ENCODE measurements at regions not wholly inside any gene's neighbourhood (a gene's known extent, or its start where the extent isn't known, plus 50 kb on each side); places are given as distances from the start of the nearest gene placed in this dataset.

DNA sequence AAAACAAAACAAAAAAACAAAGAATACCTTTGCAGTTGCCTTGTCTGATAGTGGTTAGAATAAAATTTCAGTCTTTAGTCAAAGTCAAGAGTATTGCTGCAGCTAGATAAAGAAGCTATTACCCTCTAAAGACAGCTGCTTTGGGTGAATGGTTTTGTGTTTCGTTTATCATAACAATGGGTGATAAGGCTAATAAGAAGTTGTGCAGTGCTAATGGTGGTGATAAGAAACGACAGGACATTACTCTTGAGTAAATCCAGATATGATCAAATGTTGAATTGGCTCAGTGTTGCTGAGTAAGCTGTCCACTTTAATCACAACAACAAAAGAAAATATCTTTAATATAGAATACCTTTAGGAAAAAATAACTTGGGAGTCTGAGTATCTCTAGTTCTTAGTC lies 1825.3 kb downstream of the SLITRK5 start:
- Histone ChIP-seq H3K4me1 (no peaks in the 10 kb centered on the region), H3K9me3 (no peaks in the 10 kb centered on the region), H3K36me3 (no peaks in the 10 kb centered on the region), H3K27me3 (no peaks in the 10 kb centered on the region), H3K27ac (no peak overlapping the region), H3K4me3 (no peak overlapping the region)
- intact Hi-C loops (cut with DNase I): no loop called here
- WGBS, 2 donors: 40 to 45% methylated on average over 2 of the region's 2 CpGs
- DNase-seq: no peak
- TF ChIP-seq, protein P1, sequence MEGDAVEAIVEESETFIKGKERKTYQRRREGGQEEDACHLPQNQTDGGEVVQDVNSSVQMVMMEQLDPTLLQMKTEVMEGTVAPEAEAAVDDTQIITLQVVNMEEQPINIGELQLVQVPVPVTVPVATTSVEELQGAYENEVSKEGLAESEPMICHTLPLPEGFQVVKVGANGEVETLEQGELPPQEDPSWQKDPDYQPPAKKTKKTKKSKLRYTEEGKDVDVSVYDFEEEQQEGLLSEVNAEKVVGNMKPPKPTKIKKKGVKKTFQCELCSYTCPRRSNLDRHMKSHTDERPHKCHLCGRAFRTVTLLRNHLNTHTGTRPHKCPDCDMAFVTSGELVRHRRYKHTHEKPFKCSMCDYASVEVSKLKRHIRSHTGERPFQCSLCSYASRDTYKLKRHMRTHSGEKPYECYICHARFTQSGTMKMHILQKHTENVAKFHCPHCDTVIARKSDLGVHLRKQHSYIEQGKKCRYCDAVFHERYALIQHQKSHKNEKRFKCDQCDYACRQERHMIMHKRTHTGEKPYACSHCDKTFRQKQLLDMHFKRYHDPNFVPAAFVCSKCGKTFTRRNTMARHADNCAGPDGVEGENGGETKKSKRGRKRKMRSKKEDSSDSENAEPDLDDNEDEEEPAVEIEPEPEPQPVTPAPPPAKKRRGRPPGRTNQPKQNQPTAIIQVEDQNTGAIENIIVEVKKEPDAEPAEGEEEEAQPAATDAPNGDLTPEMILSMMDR (IDR thresholded peaks at IDR 0.05): no peak
- TF ChIP-seq POLR2AphosphoS5 (IDR thresholded peaks at IDR 0.05): no peak
- TF ChIP-seq EP300 (IDR thresholded peaks at IDR 0.05): no peak
- no peak for TF ChIP-seq POLR2A (IDR thresholded peaks at IDR 0.05)

DNA sequence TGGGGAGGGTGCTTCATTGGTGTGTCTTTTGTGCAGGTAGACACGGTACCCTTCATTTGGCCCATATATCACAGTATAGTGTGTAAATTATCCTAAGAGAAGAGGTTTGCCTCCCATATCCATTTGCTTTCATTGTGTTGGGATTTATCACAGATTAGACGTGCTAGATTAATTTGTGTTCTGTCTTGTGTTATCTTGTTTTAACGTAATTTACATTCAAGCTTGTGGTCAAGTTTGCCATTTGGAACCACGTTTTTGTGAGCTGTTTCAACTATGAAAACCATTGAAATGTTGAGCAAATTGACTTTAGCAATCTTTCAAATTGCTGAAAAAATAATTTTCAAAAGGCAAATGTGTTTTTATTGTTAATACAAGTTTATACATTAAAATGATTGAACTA lies 1826.5 kb downstream of the SLITRK5 start:
- no peaks in the 10 kb centered on the region for H3K27me3 ChIP-seq
- no peaks in the 10 kb centered on the region for H3K36me3 ChIP-seq
- no peak for DNase-seq
- intact Hi-C loops (cut with DNase I): no loop called here
- H3K4me3 ChIP-seq: no peak overlapping the region
- TF ChIP-seq, protein P1 (IDR thresholded peaks at IDR 0.05): no peak
- TF ChIP-seq EP300 (IDR thresholded peaks at IDR 0.05): no peak
- no peak for TF ChIP-seq POLR2A (IDR thresholded peaks at IDR 0.05)
- TF ChIP-seq POLR2AphosphoS5 (IDR thresholded peaks at IDR 0.05): no peak
- no peaks in the 10 kb centered on the region for H3K4me1 ChIP-seq
- no peaks in the 10 kb centered on the region for H3K9me3 ChIP-seq
- WGBS, 2 donors: 65 to 67% methylated on average over 4 of the region's 4 CpGs
- H3K27ac ChIP-seq: no peak overlapping the region

DNA sequence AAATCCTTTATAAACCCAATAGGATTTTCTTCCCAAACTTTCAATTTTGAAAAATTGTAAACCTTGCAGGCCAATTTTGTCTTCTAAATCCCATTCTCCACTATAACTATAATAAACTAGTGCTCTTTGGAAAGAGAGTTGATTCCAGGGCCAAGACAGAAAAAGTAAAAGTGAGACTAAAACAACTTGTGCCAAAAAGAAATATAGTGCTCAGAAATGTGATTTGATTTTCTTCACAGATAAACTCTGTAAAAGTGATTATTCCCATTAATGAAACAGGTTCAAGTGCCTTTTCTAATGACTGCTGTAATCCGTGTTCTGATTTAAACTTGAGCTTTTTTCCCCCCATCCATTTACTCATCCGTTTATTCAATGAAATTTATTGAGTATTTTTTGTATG lies 1831.1 kb downstream of the SLITRK5 start:
- Histone ChIP-seq H3K27me3 (no peaks in the 10 kb centered on the region), H3K9me3 (no peaks in the 10 kb centered on the region), H3K4me3 (no peak overlapping the region), H3K36me3 (no peaks in the 10 kb centered on the region), H3K27ac (no peak overlapping the region), H3K4me1 (no peaks in the 10 kb centered on the region)
- TF ChIP-seq POLR2AphosphoS5 (IDR thresholded peaks at IDR 0.05): no peak
- no peak for TF ChIP-seq POLR2A (IDR thresholded peaks at IDR 0.05)
- no peak for TF ChIP-seq EP300 (IDR thresholded peaks at IDR 0.05)
- TF ChIP-seq, protein P1 (IDR thresholded peaks at IDR 0.05): no peak
- intact Hi-C loops (cut with DNase I): no loop called here
- 62 to 72% methylated on average over 2 of the region's 2 CpGs for WGBS, 2 donors
- DNase-seq: no peak

DNA sequence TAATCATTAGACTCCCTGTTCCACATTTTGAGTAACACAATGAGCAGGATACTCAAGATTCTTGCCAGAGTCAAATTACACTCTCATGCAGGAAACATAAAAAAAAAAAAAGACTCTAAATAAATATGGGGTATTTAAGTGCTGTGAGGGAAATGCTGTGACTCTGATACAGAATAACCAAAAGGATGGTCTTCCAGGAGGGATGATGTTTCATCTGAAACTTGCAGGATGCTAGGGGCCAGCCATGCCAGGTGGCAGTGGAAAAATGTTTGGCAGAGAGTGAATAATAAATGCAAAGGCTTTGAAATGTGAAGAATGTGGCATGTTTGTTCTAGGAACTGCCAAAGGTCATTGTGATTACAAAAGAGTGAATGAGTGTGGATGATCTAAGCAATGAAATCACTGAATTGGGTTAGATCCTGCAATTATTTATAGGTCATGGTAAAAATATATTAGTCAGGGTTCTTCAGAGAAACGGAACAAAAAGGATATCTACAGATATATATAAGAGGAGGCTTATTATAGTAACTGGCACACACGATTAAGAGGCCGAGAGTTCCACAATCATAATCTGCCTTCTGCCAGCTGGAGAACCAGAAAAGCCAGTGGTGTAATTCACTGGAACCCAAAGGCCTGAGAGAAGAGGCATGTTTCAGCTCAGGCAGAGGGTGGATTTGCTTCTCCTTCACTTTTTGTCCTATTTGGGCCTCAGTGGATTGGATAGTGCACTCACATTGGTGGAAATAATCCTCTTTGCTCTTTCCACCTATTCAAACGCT lies 1832.8 kb upstream of the MIR17HG start:
- TF ChIP-seq, protein P1 (IDR thresholded peaks at IDR 0.05): no peak
- TF ChIP-seq POLR2A (IDR thresholded peaks at IDR 0.05) (no peak), EP300 (IDR thresholded peaks at IDR 0.05) (no peak), POLR2AphosphoS5 (IDR thresholded peaks at IDR 0.05) (no peak)
- WGBS, 2 donors: 52 to 63% methylated on average over 4 of the region's 4 CpGs
- H3K27ac ChIP-seq: no peak overlapping the region
- H3K4me1 ChIP-seq: peaks cover 0 to 10% (median 3%) of the 10 kb centered on the region in 4 donors
- H3K4me3 ChIP-seq: no peak overlapping the region
- DNase-seq: no peak
- peaks cover 0 to 3% (median under 1%) of the 10 kb centered on the region in 4 donors for H3K9me3 ChIP-seq
- H3K36me3 ChIP-seq: no peaks in the 10 kb centered on the region
- H3K27me3 ChIP-seq: no peaks in the 10 kb centered on the region
- intact Hi-C loops (cut with DNase I): no loop called here

Measured in sigmoid colon (tissue), 6 donors.